Lower leg skin (tissue), 3 donors: ENCODE measurements at regions not wholly inside any gene's neighbourhood (a gene's known extent, or its start where the extent isn't known, plus 50 kb on each side); places are given as distances from the start of the nearest gene placed in this dataset.

Source experiments
- POLR2A ChIP-seq, 2 donors: fragments of 450-650 bp; IDR thresholded peaks; one replicate each; pipeline ENCODE4 v1.6.1; 2016 to 2017; ENCODE audit warnings: antibody characterized with exemption in 2 of 2, mild to moderate bottlenecking in 1 of 2, moderate library complexity in 1 of 2
- TF ChIP-seq, protein P1 (sequence below), 3 donors: fragments of 450-650 bp; IDR thresholded peaks; one replicate each; pipeline ENCODE4 v1.5.1; 2016; ENCODE audit warnings: antibody characterized with exemption in 3 of 3, mild to moderate bottlenecking in 3 of 3, moderate library complexity in 2 of 3

GRCh38 chr16:55249361-55249760 lies 74.6 kb upstream of the IRX6 start:
- TF ChIP-seq, protein P1, sequence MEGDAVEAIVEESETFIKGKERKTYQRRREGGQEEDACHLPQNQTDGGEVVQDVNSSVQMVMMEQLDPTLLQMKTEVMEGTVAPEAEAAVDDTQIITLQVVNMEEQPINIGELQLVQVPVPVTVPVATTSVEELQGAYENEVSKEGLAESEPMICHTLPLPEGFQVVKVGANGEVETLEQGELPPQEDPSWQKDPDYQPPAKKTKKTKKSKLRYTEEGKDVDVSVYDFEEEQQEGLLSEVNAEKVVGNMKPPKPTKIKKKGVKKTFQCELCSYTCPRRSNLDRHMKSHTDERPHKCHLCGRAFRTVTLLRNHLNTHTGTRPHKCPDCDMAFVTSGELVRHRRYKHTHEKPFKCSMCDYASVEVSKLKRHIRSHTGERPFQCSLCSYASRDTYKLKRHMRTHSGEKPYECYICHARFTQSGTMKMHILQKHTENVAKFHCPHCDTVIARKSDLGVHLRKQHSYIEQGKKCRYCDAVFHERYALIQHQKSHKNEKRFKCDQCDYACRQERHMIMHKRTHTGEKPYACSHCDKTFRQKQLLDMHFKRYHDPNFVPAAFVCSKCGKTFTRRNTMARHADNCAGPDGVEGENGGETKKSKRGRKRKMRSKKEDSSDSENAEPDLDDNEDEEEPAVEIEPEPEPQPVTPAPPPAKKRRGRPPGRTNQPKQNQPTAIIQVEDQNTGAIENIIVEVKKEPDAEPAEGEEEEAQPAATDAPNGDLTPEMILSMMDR (IDR thresholded peaks at IDR 0.05) = no peak
- no peak for TF ChIP-seq POLR2A (IDR thresholded peaks at IDR 0.05)
